Effector memory CD8-positive, alpha-beta T cell (primary cell): ENCODE measurements at regions not wholly inside any gene's neighbourhood (a gene's known extent, or its start where the extent isn't known, plus 50 kb on each side); places are given as distances from the start of the nearest gene placed in this dataset.

Experiments used
- ATAC-seq: fragments of 150-1000 bp; cut with Tn5 transposase; replicated peaks from 2 replicates; pipeline ENCODE4 v1.10.0; 2021; ENCODE audit warnings: mild to moderate bottlenecking, moderate library complexity
- DNase-seq, 3 experiments: peaks; one replicate each; pipeline ENCODE4 v3.0.0; 2021
- H3K27ac Mint-ChIP-seq, 2 donors: one replicate each; pipeline ENCODE4 v1.8.0; 2022; ENCODE audit warnings: mild to moderate bottlenecking in 2 of 2, mixed read lengths in 2 of 2, moderate library complexity in 2 of 2
- H3K27me3 Mint-ChIP-seq, 2 donors: one replicate each; pipeline ENCODE4 v1.8.0; 2022; ENCODE audit warnings: mixed read lengths in 2 of 2
- H3K36me3 Mint-ChIP-seq: one replicate; pipeline ENCODE4 v1.8.0; 2022; ENCODE audit warnings: mild to moderate bottlenecking, moderate library complexity, mixed read lengths; ENCODE audit not compliant: insufficient read depth
- H3K4me1 Mint-ChIP-seq, 2 donors: one replicate each; pipeline ENCODE4 v1.8.0; 2022; ENCODE audit warnings: low read depth in 2 of 2, mixed read lengths in 2 of 2
- H3K4me3 Mint-ChIP-seq, 2 donors: one replicate each; pipeline ENCODE4 v1.8.0; 2022; ENCODE audit warnings: mild to moderate bottlenecking in 2 of 2, mixed read lengths in 2 of 2, moderate library complexity in 2 of 2
- H3K9me3 Mint-ChIP-seq, 2 donors: one replicate each; pipeline ENCODE4 v1.8.0; 2022; ENCODE audit warnings: mixed read lengths in 2 of 2

GRCh38 chr10:121157998-121158397 is 306.8 kb downstream of the WDR11 start:
- ATAC-seq = no peak
- Mint-ChIP-seq H3K27ac (no peak overlapping the region), H3K36me3 (no peaks in the 10 kb centered on the region), H3K4me3 (no peak overlapping the region), H3K9me3 (peaks cover 0 to 3% of the 10 kb centered on the region in 2 donors), H3K4me1 (no peaks in the 10 kb centered on the region), H3K27me3 (peaks cover 0 to 10% of the 10 kb centered on the region in 2 donors)
- no peak for DNase-seq

GRCh38 chr10:121158988-121159579 is 307.9 kb downstream of the WDR11 start:
- Mint-ChIP-seq H3K9me3 (peaks cover 0 to 4% of the 10 kb centered on the region in 2 donors), H3K4me1 (no peaks in the 10 kb centered on the region), H3K4me3 (no peak overlapping the region), H3K27ac (no peak overlapping the region), H3K36me3 (no peaks in the 10 kb centered on the region), H3K27me3 (peaks cover 0 to 7% of the 10 kb centered on the region in 2 donors)
- ATAC-seq (no peak), DNase-seq (no peak)

- no peak overlapping the region for H3K27ac Mint-ChIP-seq
- peaks cover 0 to 4% of the 10 kb centered on the region in 2 donors for H3K27me3 Mint-ChIP-seq
- H3K4me3 Mint-ChIP-seq = no peak overlapping the region
- peaks cover 0 to 4% of the 10 kb centered on the region in 2 donors for H3K9me3 Mint-ChIP-seq
- no peak for ATAC-seq
- no peaks in the 10 kb centered on the region for H3K36me3 Mint-ChIP-seq
- no peaks in the 10 kb centered on the region for H3K4me1 Mint-ChIP-seq
- DNase-seq = no peak
These were observed 308.5 kb downstream of the WDR11 start for GRCh38 chr10:121159670-121160069.

- Mint-ChIP-seq H3K27ac (no peak overlapping the region), H3K27me3 (no peaks in the 10 kb centered on the region), H3K4me3 (no peak overlapping the region), H3K36me3 (peaks cover 3% of the 10 kb centered on the region), H3K4me1 (no peaks in the 10 kb centered on the region), H3K9me3 (peaks cover 0 to 2% of the 10 kb centered on the region in 2 donors)
- DNase-seq (no peak), ATAC-seq (no peak)
These were observed 314.1 kb downstream of the WDR11 start for GRCh38 chr10:121165276-121165675.

GRCh38 chr10:121167534-121168243 is 316.5 kb downstream of the WDR11 start:
- Mint-ChIP-seq H3K36me3 (peaks cover 3% of the 10 kb centered on the region), H3K27ac (no peak overlapping the region), H3K9me3 (peaks cover 0 to 2% of the 10 kb centered on the region in 2 donors), H3K27me3 (no peaks in the 10 kb centered on the region), H3K4me3 (no peak overlapping the region), H3K4me1 (no peaks in the 10 kb centered on the region)
- DNase-seq (no peak), ATAC-seq (no peak)

- H3K4me3 Mint-ChIP-seq = no peak overlapping the region
- DNase-seq (no peak), ATAC-seq (no peak)
- H3K36me3 Mint-ChIP-seq = peaks cover 3% of the 10 kb centered on the region
- no peak overlapping the region for H3K27ac Mint-ChIP-seq
- H3K27me3 Mint-ChIP-seq = no peaks in the 10 kb centered on the region
- H3K4me1 Mint-ChIP-seq = no peaks in the 10 kb centered on the region
- no peaks in the 10 kb centered on the region for H3K9me3 Mint-ChIP-seq
These were observed 317.5 kb downstream of the WDR11 start for GRCh38 chr10:121168545-121169216.

GRCh38 chr10:121169406-121169805 is 318.2 kb downstream of the WDR11 start:
- DNase-seq (no peak), ATAC-seq (no peak)
- Mint-ChIP-seq H3K9me3 (no peaks in the 10 kb centered on the region), H3K27me3 (no peaks in the 10 kb centered on the region), H3K36me3 (peaks cover 3% of the 10 kb centered on the region), H3K4me1 (no peaks in the 10 kb centered on the region), H3K4me3 (no peak overlapping the region), H3K27ac (no peak overlapping the region)

GRCh38 chr10:121171825-121172787 is 320.9 kb downstream of the WDR11 start:
- Mint-ChIP-seq H3K4me1 (no peaks in the 10 kb centered on the region), H3K27me3 (no peaks in the 10 kb centered on the region), H3K9me3 (no peaks in the 10 kb centered on the region), H3K36me3 (peaks cover 3% of the 10 kb centered on the region), H3K4me3 (no peak overlapping the region), H3K27ac (no peak overlapping the region)
- ATAC-seq = no peak
- no peak for DNase-seq

GRCh38 chr10:121179006-121179405 is 327.8 kb downstream of the WDR11 start:
- Mint-ChIP-seq H3K4me1 (no peaks in the 10 kb centered on the region), H3K4me3 (no peak overlapping the region), H3K36me3 (no peaks in the 10 kb centered on the region), H3K9me3 (no peaks in the 10 kb centered on the region), H3K27ac (no peak overlapping the region), H3K27me3 (no peaks in the 10 kb centered on the region)
- ATAC-seq (no peak), DNase-seq (no peak)

GRCh38 chr10:121182219-121182618 is 331.1 kb downstream of the WDR11 start:
- no peak overlapping the region for H3K27ac Mint-ChIP-seq
- ATAC-seq (no peak), DNase-seq (no peak)
- no peaks in the 10 kb centered on the region for H3K4me1 Mint-ChIP-seq
- H3K27me3 Mint-ChIP-seq = no peaks in the 10 kb centered on the region
- H3K36me3 Mint-ChIP-seq = no peaks in the 10 kb centered on the region
- no peak overlapping the region for H3K4me3 Mint-ChIP-seq
- no peaks in the 10 kb centered on the region for H3K9me3 Mint-ChIP-seq

GRCh38 chr10:121183236-121183635 is 332.1 kb downstream of the WDR11 start:
- Mint-ChIP-seq H3K36me3 (no peaks in the 10 kb centered on the region), H3K4me1 (no peaks in the 10 kb centered on the region), H3K4me3 (no peak overlapping the region), H3K9me3 (no peaks in the 10 kb centered on the region), H3K27me3 (no peaks in the 10 kb centered on the region), H3K27ac (no peak overlapping the region)
- no peak for ATAC-seq
- no peak for DNase-seq

- Mint-ChIP-seq H3K36me3 (no peaks in the 10 kb centered on the region), H3K27me3 (no peaks in the 10 kb centered on the region), H3K9me3 (no peaks in the 10 kb centered on the region), H3K4me1 (no peaks in the 10 kb centered on the region), H3K27ac (no peak overlapping the region), H3K4me3 (no peak overlapping the region)
- no peak for DNase-seq
- ATAC-seq = no peak
These were observed 332.5 kb downstream of the WDR11 start for GRCh38 chr10:121183707-121184106.

- H3K36me3 Mint-ChIP-seq = no peaks in the 10 kb centered on the region
- H3K4me1 Mint-ChIP-seq = no peaks in the 10 kb centered on the region
- no peak for ATAC-seq
- H3K27ac Mint-ChIP-seq = no peak overlapping the region
- no peaks in the 10 kb centered on the region for H3K9me3 Mint-ChIP-seq
- no peaks in the 10 kb centered on the region for H3K27me3 Mint-ChIP-seq
- DNase-seq = no peak
- no peak overlapping the region for H3K4me3 Mint-ChIP-seq
These were observed 334.8 kb downstream of the WDR11 start for GRCh38 chr10:121185816-121186455.
